ENCODE measurements at regions not wholly inside any gene's neighbourhood (a gene's known extent, or its start where the extent isn't known, plus 50 kb on each side); places are given as distances from the start of the nearest gene placed in this dataset.

- Histone ChIP-seq H3K9ac (ENCODE audit: low read depth, low read length) (no peak overlapping the region), H3K27me3 (ENCODE audit: control insufficient read depth, insufficient read depth, low read length) (peaks cover 41% of the 10 kb centered on the region), H3K9me3 (replicated peaks; ENCODE audit: low read length) (no peaks in the 10 kb centered on the region), H3K4me3 (ENCODE audit: low read length) (peak overlapping the region; percentile 53), H3K4me1 (ENCODE audit: control insufficient read depth, insufficient read depth, low read length) (peaks cover 4% of the 10 kb centered on the region), H3K4me2 (ENCODE audit: low read length) (peak overlapping the region; percentile 76), H3K36me3 (ENCODE audit: insufficient read depth, low read length) (no peaks in the 10 kb centered on the region)
Measured at GRCh38 chr6:28807682-28808280, 116.0 kb downstream of the TRIM27 start.

GRCh38 chr6:28808383-28808782, 115.4 kb downstream of the TRIM27 start:
- H3K9ac ChIP-seq (ENCODE audit: low read depth, low read length), result no peak overlapping the region
- peaks cover 45% of the 10 kb centered on the region for H3K27me3 ChIP-seq (ENCODE audit: control insufficient read depth, insufficient read depth, low read length)
- H3K4me2 ChIP-seq (ENCODE audit: low read length), result peak overlapping the region; percentile 76
- H3K4me3 ChIP-seq (ENCODE audit: low read length), result peak overlapping the region; percentile 53
- H3K36me3 ChIP-seq (ENCODE audit: insufficient read depth, low read length), result no peaks in the 10 kb centered on the region
- H3K4me1 ChIP-seq (ENCODE audit: control insufficient read depth, insufficient read depth, low read length), result peaks cover 4% of the 10 kb centered on the region
- H3K9me3 ChIP-seq (replicated peaks; ENCODE audit: low read length), result no peaks in the 10 kb centered on the region

GRCh38 chr6:28809947-28810658, 113.7 kb downstream of the TRIM27 start:
- Histone ChIP-seq H3K27me3 (ENCODE audit: control insufficient read depth, insufficient read depth, low read length) (peaks cover 55% of the 10 kb centered on the region), H3K4me1 (ENCODE audit: control insufficient read depth, insufficient read depth, low read length) (peaks cover 4% of the 10 kb centered on the region), H3K4me3 (ENCODE audit: low read length) (peak overlapping the region; percentile 63), H3K9ac (ENCODE audit: low read depth, low read length) (no peak overlapping the region), H3K9me3 (replicated peaks; ENCODE audit: low read length) (no peaks in the 10 kb centered on the region), H3K4me2 (ENCODE audit: low read length) (peak overlapping the region; percentile 80), H3K36me3 (ENCODE audit: insufficient read depth, low read length) (no peaks in the 10 kb centered on the region)

- H3K9ac ChIP-seq (ENCODE audit: low read depth, low read length), result no peak overlapping the region
- H3K4me3 ChIP-seq (ENCODE audit: low read length), result peak overlapping the region; percentile 63
- no peaks in the 10 kb centered on the region for H3K36me3 ChIP-seq (ENCODE audit: insufficient read depth, low read length)
- peaks cover 59% of the 10 kb centered on the region for H3K27me3 ChIP-seq (ENCODE audit: control insufficient read depth, insufficient read depth, low read length)
- H3K4me2 ChIP-seq (ENCODE audit: low read length), result peak overlapping the region; percentile 80
- H3K4me1 ChIP-seq (ENCODE audit: control insufficient read depth, insufficient read depth, low read length), result peaks cover 4% of the 10 kb centered on the region
- H3K9me3 ChIP-seq (replicated peaks; ENCODE audit: low read length), result no peaks in the 10 kb centered on the region
Measured at GRCh38 chr6:28810659-28811053, 113.1 kb downstream of the TRIM27 start.

- Histone ChIP-seq H3K4me2 (ENCODE audit: low read length) (peak overlapping the region; percentile 43), H3K4me3 (ENCODE audit: low read length) (no peak overlapping the region), H3K9ac (ENCODE audit: low read depth, low read length) (no peak overlapping the region), H3K4me1 (ENCODE audit: control insufficient read depth, insufficient read depth, low read length) (peaks cover 4% of the 10 kb centered on the region), H3K9me3 (replicated peaks; ENCODE audit: low read length) (no peaks in the 10 kb centered on the region), H3K36me3 (ENCODE audit: insufficient read depth, low read length) (no peaks in the 10 kb centered on the region), H3K27me3 (ENCODE audit: control insufficient read depth, insufficient read depth, low read length) (peaks cover 64% of the 10 kb centered on the region)
Measured at GRCh38 chr6:28811873-28812272, 111.9 kb downstream of the TRIM27 start.

- Histone ChIP-seq H3K4me2 (ENCODE audit: low read length) (no peak overlapping the region), H3K4me3 (ENCODE audit: low read length) (no peak overlapping the region), H3K27me3 (ENCODE audit: control insufficient read depth, insufficient read depth, low read length) (peaks cover 64% of the 10 kb centered on the region), H3K9ac (ENCODE audit: low read depth, low read length) (no peak overlapping the region), H3K9me3 (replicated peaks; ENCODE audit: low read length) (no peaks in the 10 kb centered on the region), H3K4me1 (ENCODE audit: control insufficient read depth, insufficient read depth, low read length) (peaks cover 4% of the 10 kb centered on the region), H3K36me3 (ENCODE audit: insufficient read depth, low read length) (no peaks in the 10 kb centered on the region)
Measured at GRCh38 chr6:28812778-28813569, 110.8 kb downstream of the TRIM27 start.

GRCh38 chr6:28814032-28814976, 109.5 kb downstream of the TRIM27 start:
- Histone ChIP-seq H3K27me3 (ENCODE audit: control insufficient read depth, insufficient read depth, low read length) (peaks cover 64% of the 10 kb centered on the region), H3K4me3 (ENCODE audit: low read length) (peak overlapping the region; percentile 52), H3K36me3 (ENCODE audit: insufficient read depth, low read length) (no peaks in the 10 kb centered on the region), H3K4me1 (ENCODE audit: control insufficient read depth, insufficient read depth, low read length) (peaks cover 4% of the 10 kb centered on the region), H3K4me2 (ENCODE audit: low read length) (peak overlapping the region; percentile 55), H3K9ac (ENCODE audit: low read depth, low read length) (no peak overlapping the region), H3K9me3 (replicated peaks; ENCODE audit: low read length) (no peaks in the 10 kb centered on the region)

- Histone ChIP-seq H3K36me3 (ENCODE audit: insufficient read depth, low read length) (no peaks in the 10 kb centered on the region), H3K4me2 (ENCODE audit: low read length) (peak overlapping the region; percentile 51), H3K4me3 (ENCODE audit: low read length) (no peak overlapping the region), H3K9ac (ENCODE audit: low read depth, low read length) (no peak overlapping the region), H3K27me3 (ENCODE audit: control insufficient read depth, insufficient read depth, low read length) (peaks cover 47% of the 10 kb centered on the region), H3K4me1 (ENCODE audit: control insufficient read depth, insufficient read depth, low read length) (no peaks in the 10 kb centered on the region), H3K9me3 (replicated peaks; ENCODE audit: low read length) (no peaks in the 10 kb centered on the region)
Measured at GRCh38 chr6:28816339-28816908, 107.4 kb downstream of the TRIM27 start.

- Histone ChIP-seq H3K27me3 (ENCODE audit: control insufficient read depth, insufficient read depth, low read length) (peaks cover 40% of the 10 kb centered on the region), H3K4me2 (ENCODE audit: low read length) (peak overlapping the region; percentile 51), H3K9me3 (replicated peaks; ENCODE audit: low read length) (no peaks in the 10 kb centered on the region), H3K4me3 (ENCODE audit: low read length) (no peak overlapping the region), H3K9ac (ENCODE audit: low read depth, low read length) (no peak overlapping the region), H3K4me1 (ENCODE audit: control insufficient read depth, insufficient read depth, low read length) (no peaks in the 10 kb centered on the region), H3K36me3 (ENCODE audit: insufficient read depth, low read length) (no peaks in the 10 kb centered on the region)
Measured at GRCh38 chr6:28816909-28817807, 106.6 kb downstream of the TRIM27 start.

GRCh38 chr6:28817808-28818145, 106.0 kb downstream of the TRIM27 start:
- H3K36me3 ChIP-seq (ENCODE audit: insufficient read depth, low read length), result no peaks in the 10 kb centered on the region
- no peaks in the 10 kb centered on the region for H3K9me3 ChIP-seq (replicated peaks; ENCODE audit: low read length)
- H3K4me2 ChIP-seq (ENCODE audit: low read length), result peak overlapping the region; percentile 51
- no peak overlapping the region for H3K4me3 ChIP-seq (ENCODE audit: low read length)
- peaks cover 33% of the 10 kb centered on the region for H3K27me3 ChIP-seq (ENCODE audit: control insufficient read depth, insufficient read depth, low read length)
- no peaks in the 10 kb centered on the region for H3K4me1 ChIP-seq (ENCODE audit: control insufficient read depth, insufficient read depth, low read length)
- H3K9ac ChIP-seq (ENCODE audit: low read depth, low read length), result no peak overlapping the region
